GM23338 (cell line): ENCODE measurements at regions not wholly inside any gene's neighbourhood (a gene's known extent, or its start where the extent isn't known, plus 50 kb on each side); places are given as distances from the start of the nearest gene placed in this dataset.

ENCODE experiments used
- ATAC-seq: fragments of 200-7000 bp; cut with Tn5 transposase; 3 replicates; pipeline ENCODE4 v1.9.1; 2020
- DNase-seq: peaks from one replicate; pipeline ENCODE4 v3.0.0-alpha.2; 2015; ENCODE audit warnings: low spot score
- H2AFZ ChIP-seq: fragments of 200-600 bp; sonication (generic); 2 replicates; pipeline ENCODE4 v1.8.0; 2016; ENCODE audit warnings: antibody characterized with exemption, mild to moderate bottlenecking, moderate library complexity
- H3F3A ChIP-seq: fragments of 200-600 bp; sonication (generic); replicated peaks from 2 replicates; pipeline ENCODE4 v1.8.0; 2017; ENCODE audit warnings: antibody characterized with exemption, mixed run types, low read depth
- H3K27ac ChIP-seq: fragments of 200-600 bp; sonication (generic); 2 replicates; pipeline ENCODE4 v1.6.1; 2016; ENCODE audit warnings: low read depth
- H3K27me3 ChIP-seq: fragments of 200-600 bp; sonication (generic); 2 replicates; pipeline ENCODE4 v1.8.0; 2016; ENCODE audit warnings: mild to moderate bottlenecking, mixed run types, moderate library complexity; ENCODE audit not compliant: insufficient read depth
- H3K36me3 ChIP-seq: fragments of 200-600 bp; sonication (generic); 2 replicates; pipeline ENCODE4 v1.8.0; 2016; ENCODE audit warnings: mild to moderate bottlenecking; ENCODE audit not compliant: insufficient read depth
- H3K4me1 ChIP-seq: fragments of 200-600 bp; sonication (generic); 2 replicates; pipeline ENCODE4 v1.8.0; 2016; ENCODE audit warnings: mild to moderate bottlenecking, moderate library complexity; ENCODE audit not compliant: insufficient read depth
- H3K4me2 ChIP-seq: fragments of 200-600 bp; sonication (generic); 2 replicates; pipeline ENCODE4 v1.7.1; 2017; ENCODE audit warnings: mixed run types
- H3K4me3 ChIP-seq: fragments of 200-600 bp; sonication (generic); 2 replicates; pipeline ENCODE4 v1.6.1; 2016; ENCODE audit warnings: mixed run types
- H3K79me2 ChIP-seq: fragments of 200-600 bp; sonication (generic); replicated peaks from 2 replicates; pipeline ENCODE4 v1.8.0; 2017; ENCODE audit warnings: mild to moderate bottlenecking; ENCODE audit not compliant: insufficient read depth
- H3K9me2 ChIP-seq: fragments of 200-600 bp; sonication (generic); 2 replicates; pipeline ENCODE4 v1.8.0; 2017; ENCODE audit not compliant: insufficient read depth
- H4K20me1 ChIP-seq: fragments of 200-600 bp; sonication (generic); replicated peaks from 2 replicates; pipeline ENCODE4 v1.8.0; 2017; ENCODE audit warnings: mild to moderate bottlenecking; ENCODE audit not compliant: insufficient read depth
- H3K27ac Mint-ChIP-seq: 2 replicates; pipeline ENCODE4 v1.8.0; 2020; ENCODE audit warnings: inconsistent platforms, mild to moderate bottlenecking, moderate library complexity, mixed read lengths
- H3K27me3 Mint-ChIP-seq: 3 replicates; pipeline ENCODE4 v1.8.0; 2022; ENCODE audit warnings: low read depth, mild to moderate bottlenecking, moderate library complexity, mixed read lengths, inconsistent platforms; ENCODE audit not compliant: insufficient read depth, poor library complexity
- H3K36me3 Mint-ChIP-seq: 3 replicates; pipeline ENCODE4 v1.8.0; 2021; ENCODE audit warnings: low read depth, mild to moderate bottlenecking, inconsistent platforms, moderate library complexity, mixed read lengths
- H3K4me1 Mint-ChIP-seq: 3 replicates; pipeline ENCODE4 v1.8.0; 2020; ENCODE audit warnings: mild to moderate bottlenecking, inconsistent platforms, mixed read lengths
- H3K4me3 Mint-ChIP-seq: 3 replicates; pipeline ENCODE4 v1.8.0; 2021; ENCODE audit warnings: moderate library complexity, mild to moderate bottlenecking, inconsistent platforms, mixed read lengths
- H3K9me3 Mint-ChIP-seq: 3 replicates; pipeline ENCODE4 v1.8.0; 2020; ENCODE audit warnings: moderate library complexity, mild to moderate bottlenecking, inconsistent platforms, mixed read lengths
- EZH2 ChIP-seq: fragments of 200-600 bp; sonication (generic); IDR thresholded peaks from one replicate; pipeline ENCODE4 v1.8.0; 2017; ENCODE audit warnings: antibody characterized with exemption, mild to moderate bottlenecking, low read depth; ENCODE audit not compliant: unreplicated experiment
- EZH2phosphoT487 ChIP-seq: fragments of 200-600 bp; sonication (generic); IDR thresholded peaks from one replicate; pipeline ENCODE4 v1.8.1; 2018; ENCODE audit warnings: antibody characterized with exemption; ENCODE audit not compliant: unreplicated experiment
- JUNB ChIP-seq: IDR thresholded peaks from one replicate; pipeline ENCODE4 v1.6.1; 2016; ENCODE audit warnings: antibody characterized with exemption; ENCODE audit not compliant: unreplicated experiment
- POLR2AphosphoS5 ChIP-seq: IDR thresholded peaks from 2 replicates; pipeline ENCODE4 v1.6.1; 2016; ENCODE audit warnings: antibody characterized with exemption, low read depth
- STAT1 ChIP-seq: IDR thresholded peaks from one replicate; pipeline ENCODE4 v1.6.1; 2016; ENCODE audit warnings: antibody characterized with exemption; ENCODE audit not compliant: unreplicated experiment
- ZNF331 ChIP-seq: fragments of 250-450 bp; sonication (Bioruptor Pico); IDR thresholded peaks from 2 replicates; pipeline ENCODE4 v1.5.0; 2020; ENCODE audit warnings: low read depth, mild to moderate bottlenecking, moderate library complexity
- TF ChIP-seq, protein P1 (sequence below): IDR thresholded peaks from one replicate; pipeline ENCODE4 v1.6.1; 2018; ENCODE audit warnings: antibody characterized with exemption; ENCODE audit not compliant: unreplicated experiment
- TF ChIP-seq, protein P2 (sequence below), 2 experiments: fragments of 200-600 bp in 1 of 2; sonication (generic) in 1 of 2; conservative IDR thresholded peaks; 2 replicates each; pipeline versions ENCODE4 v1.5.1 to v1.6.1; 2016 to 2017; ENCODE audit warnings: antibody characterized with exemption in 2 of 2, low read depth in 2 of 2, mild to moderate bottlenecking in 2 of 2, moderate library complexity in 1 of 2
- TF ChIP-seq, protein P3 (sequence below): fragments of 250-450 bp; sonication (Bioruptor Pico); IDR thresholded peaks from 2 replicates; pipeline ENCODE4 v1.5.0; 2020; ENCODE audit warnings: mild to moderate bottlenecking, moderate library complexity

GRCh38 chr9:135245482-135246247, 158.2 kb downstream of the OLFM1 start:
- no peak overlapping the region for H3K4me2 ChIP-seq
- H3K27ac Mint-ChIP-seq = no peak overlapping the region

More at GRCh38 chr9:135245482-135246247, 158.2 kb downstream of the OLFM1 start:
- H3K4me3 Mint-ChIP-seq = no peak overlapping the region
- no peak for TF ChIP-seq POLR2AphosphoS5
- TF ChIP-seq, protein P1, sequence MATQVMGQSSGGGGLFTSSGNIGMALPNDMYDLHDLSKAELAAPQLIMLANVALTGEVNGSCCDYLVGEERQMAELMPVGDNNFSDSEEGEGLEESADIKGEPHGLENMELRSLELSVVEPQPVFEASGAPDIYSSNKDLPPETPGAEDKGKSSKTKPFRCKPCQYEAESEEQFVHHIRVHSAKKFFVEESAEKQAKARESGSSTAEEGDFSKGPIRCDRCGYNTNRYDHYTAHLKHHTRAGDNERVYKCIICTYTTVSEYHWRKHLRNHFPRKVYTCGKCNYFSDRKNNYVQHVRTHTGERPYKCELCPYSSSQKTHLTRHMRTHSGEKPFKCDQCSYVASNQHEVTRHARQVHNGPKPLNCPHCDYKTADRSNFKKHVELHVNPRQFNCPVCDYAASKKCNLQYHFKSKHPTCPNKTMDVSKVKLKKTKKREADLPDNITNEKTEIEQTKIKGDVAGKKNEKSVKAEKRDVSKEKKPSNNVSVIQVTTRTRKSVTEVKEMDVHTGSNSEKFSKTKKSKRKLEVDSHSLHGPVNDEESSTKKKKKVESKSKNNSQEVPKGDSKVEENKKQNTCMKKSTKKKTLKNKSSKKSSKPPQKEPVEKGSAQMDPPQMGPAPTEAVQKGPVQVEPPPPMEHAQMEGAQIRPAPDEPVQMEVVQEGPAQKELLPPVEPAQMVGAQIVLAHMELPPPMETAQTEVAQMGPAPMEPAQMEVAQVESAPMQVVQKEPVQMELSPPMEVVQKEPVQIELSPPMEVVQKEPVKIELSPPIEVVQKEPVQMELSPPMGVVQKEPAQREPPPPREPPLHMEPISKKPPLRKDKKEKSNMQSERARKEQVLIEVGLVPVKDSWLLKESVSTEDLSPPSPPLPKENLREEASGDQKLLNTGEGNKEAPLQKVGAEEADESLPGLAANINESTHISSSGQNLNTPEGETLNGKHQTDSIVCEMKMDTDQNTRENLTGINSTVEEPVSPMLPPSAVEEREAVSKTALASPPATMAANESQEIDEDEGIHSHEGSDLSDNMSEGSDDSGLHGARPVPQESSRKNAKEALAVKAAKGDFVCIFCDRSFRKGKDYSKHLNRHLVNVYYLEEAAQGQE = no peak
- no peak for TF ChIP-seq STAT1
- TF ChIP-seq, protein P2, sequence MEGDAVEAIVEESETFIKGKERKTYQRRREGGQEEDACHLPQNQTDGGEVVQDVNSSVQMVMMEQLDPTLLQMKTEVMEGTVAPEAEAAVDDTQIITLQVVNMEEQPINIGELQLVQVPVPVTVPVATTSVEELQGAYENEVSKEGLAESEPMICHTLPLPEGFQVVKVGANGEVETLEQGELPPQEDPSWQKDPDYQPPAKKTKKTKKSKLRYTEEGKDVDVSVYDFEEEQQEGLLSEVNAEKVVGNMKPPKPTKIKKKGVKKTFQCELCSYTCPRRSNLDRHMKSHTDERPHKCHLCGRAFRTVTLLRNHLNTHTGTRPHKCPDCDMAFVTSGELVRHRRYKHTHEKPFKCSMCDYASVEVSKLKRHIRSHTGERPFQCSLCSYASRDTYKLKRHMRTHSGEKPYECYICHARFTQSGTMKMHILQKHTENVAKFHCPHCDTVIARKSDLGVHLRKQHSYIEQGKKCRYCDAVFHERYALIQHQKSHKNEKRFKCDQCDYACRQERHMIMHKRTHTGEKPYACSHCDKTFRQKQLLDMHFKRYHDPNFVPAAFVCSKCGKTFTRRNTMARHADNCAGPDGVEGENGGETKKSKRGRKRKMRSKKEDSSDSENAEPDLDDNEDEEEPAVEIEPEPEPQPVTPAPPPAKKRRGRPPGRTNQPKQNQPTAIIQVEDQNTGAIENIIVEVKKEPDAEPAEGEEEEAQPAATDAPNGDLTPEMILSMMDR (conservative IDR thresholded peaks at IDR 0.05; ENCODE audit: low read depth in 2 of 2) = no peak
- TF ChIP-seq EZH2 = no peak
- no peak for TF ChIP-seq JUNB
- no peak for TF ChIP-seq EZH2phosphoT487
- TF ChIP-seq, protein P3, sequence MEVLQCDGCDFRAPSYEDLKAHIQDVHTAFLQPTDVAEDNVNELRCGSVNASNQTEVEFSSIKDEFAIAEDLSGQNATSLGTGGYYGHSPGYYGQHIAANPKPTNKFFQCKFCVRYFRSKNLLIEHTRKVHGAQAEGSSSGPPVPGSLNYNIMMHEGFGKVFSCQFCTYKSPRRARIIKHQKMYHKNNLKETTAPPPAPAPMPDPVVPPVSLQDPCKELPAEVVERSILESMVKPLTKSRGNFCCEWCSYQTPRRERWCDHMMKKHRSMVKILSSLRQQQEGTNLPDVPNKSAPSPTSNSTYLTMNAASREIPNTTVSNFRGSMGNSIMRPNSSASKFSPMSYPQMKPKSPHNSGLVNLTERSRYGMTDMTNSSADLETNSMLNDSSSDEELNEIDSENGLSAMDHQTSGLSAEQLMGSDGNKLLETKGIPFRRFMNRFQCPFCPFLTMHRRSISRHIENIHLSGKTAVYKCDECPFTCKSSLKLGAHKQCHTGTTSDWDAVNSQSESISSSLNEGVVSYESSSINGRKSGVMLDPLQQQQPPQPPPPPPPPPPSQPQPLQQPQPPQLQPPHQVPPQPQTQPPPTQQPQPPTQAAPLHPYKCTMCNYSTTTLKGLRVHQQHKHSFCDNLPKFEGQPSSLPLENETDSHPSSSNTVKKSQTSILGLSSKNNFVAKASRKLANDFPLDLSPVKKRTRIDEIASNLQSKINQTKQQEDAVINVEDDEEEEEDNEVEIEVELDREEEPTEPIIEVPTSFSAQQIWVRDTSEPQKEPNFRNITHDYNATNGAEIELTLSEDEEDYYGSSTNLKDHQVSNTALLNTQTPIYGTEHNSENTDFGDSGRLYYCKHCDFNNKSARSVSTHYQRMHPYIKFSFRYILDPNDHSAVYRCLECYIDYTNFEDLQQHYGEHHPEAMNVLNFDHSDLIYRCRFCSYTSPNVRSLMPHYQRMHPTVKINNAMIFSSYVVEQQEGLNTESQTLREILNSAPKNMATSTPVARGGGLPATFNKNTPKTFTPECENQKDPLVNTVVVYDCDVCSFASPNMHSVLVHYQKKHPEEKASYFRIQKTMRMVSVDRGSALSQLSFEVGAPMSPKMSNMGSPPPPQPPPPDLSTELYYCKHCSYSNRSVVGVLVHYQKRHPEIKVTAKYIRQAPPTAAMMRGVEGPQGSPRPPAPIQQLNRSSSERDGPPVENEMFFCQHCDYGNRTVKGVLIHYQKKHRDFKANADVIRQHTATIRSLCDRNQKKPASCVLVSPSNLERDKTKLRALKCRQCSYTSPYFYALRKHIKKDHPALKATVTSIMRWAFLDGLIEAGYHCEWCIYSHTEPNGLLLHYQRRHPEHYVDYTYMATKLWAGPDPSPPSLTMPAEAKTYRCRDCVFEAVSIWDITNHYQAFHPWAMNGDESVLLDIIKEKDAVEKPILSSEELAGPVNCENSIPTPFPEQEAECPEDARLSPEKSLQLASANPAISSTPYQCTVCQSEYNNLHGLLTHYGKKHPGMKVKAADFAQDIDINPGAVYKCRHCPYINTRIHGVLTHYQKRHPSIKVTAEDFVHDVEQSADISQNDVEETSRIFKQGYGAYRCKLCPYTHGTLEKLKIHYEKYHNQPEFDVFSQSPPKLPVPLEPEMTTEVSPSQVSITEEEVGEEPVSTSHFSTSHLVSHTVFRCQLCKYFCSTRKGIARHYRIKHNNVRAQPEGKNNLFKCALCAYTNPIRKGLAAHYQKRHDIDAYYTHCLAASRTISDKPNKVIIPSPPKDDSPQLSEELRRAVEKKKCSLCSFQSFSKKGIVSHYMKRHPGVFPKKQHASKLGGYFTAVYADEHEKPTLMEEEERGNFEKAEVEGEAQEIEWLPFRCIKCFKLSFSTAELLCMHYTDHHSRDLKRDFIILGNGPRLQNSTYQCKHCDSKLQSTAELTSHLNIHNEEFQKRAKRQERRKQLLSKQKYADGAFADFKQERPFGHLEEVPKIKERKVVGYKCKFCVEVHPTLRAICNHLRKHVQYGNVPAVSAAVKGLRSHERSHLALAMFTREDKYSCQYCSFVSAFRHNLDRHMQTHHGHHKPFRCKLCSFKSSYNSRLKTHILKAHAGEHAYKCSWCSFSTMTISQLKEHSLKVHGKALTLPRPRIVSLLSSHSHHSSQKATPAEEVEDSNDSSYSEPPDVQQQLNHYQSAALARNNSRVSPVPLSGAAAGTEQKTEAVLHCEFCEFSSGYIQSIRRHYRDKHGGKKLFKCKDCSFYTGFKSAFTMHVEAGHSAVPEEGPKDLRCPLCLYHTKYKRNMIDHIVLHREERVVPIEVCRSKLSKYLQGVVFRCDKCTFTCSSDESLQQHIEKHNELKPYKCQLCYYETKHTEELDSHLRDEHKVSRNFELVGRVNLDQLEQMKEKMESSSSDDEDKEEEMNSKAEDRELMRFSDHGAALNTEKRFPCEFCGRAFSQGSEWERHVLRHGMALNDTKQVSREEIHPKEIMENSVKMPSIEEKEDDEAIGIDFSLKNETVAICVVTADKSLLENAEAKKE = no peak
- TF ChIP-seq ZNF331 (CRISPR knock-in tag) = no peak
- H3K79me2 ChIP-seq = no peaks in the 10 kb centered on the region
- H3K9me2 ChIP-seq = no peaks in the 10 kb centered on the region
- peaks cover 12% of the 10 kb centered on the region for H3K4me1 Mint-ChIP-seq
- H2AFZ ChIP-seq = no peak overlapping the region
- no peak overlapping the region for H3K4me3 ChIP-seq
- H3K9me3 Mint-ChIP-seq = no peaks in the 10 kb centered on the region; the same call in 2 of the 3 replicates
- H4K20me1 ChIP-seq = no peaks in the 10 kb centered on the region
- ATAC-seq = no peak
- H3K27ac ChIP-seq = no peak overlapping the region
- H3K4me1 ChIP-seq = no peaks in the 10 kb centered on the region
- H3K27me3 Mint-ChIP-seq = peaks cover 11% of the 10 kb centered on the region
- no peaks in the 10 kb centered on the region for H3K36me3 ChIP-seq
- H3K36me3 Mint-ChIP-seq = no peaks in the 10 kb centered on the region
- no peaks in the 10 kb centered on the region for H3K27me3 ChIP-seq
- no peak for DNase-seq
- no peaks in the 10 kb centered on the region for H3F3A ChIP-seq
